Loucy (cell line): ENCODE measurements at regions not wholly inside any gene's neighbourhood (a gene's known extent, or its start where the extent isn't known, plus 50 kb on each side); places are given as distances from the start of the nearest gene placed in this dataset.

Experiments used
- CTCF ChIP-seq: fragments of 200-600 bp; sonication (generic); conservative IDR thresholded peaks from 2 replicates; pipeline ENCODE4 v1.5.1; 2014; ENCODE audit warnings: mild to moderate bottlenecking, antibody characterized with exemption, low read length
- EZH2phosphoT487 ChIP-seq: fragments of 200-600 bp; IDR thresholded peaks from 2 replicates; pipeline ENCODE4 v1.6.1; 2018; ENCODE audit warnings: antibody characterized with exemption, mild to moderate bottlenecking, moderate library complexity, borderline replicate concordance

GRCh38 chr11:116311206-116311605 is 461.6 kb downstream of the BUD13 start:
- TF ChIP-seq CTCF (no peak), EZH2phosphoT487 (no peak)
